K562 (cell line): ENCODE measurements at regions not wholly inside any gene's neighbourhood (a gene's known extent, or its start where the extent isn't known, plus 50 kb on each side); places are given as distances from the start of the nearest gene placed in this dataset.

ENCODE experiments used
- ATAC-seq: fragments of 200-7000 bp; cut with Tn5 transposase; 3 replicates; pipeline ENCODE4 v1.9.1; 2020; ENCODE audit warnings: moderate library complexity
- BruUV-seq: library from RNA; stranded (reverse); fragments of 400-500 nt; replicated peaks from 2 replicates; lab custom pipeline; 2021; lab: Mats Ljungman, UMichigan
- CTCF ChIA-PET: fragments of 300-600 bp; formaldehyde crosslinking; extraction: SDS; loops from one replicate; lab custom pipeline; 2021; ENCODE audit warnings: low intra/inter-chr PET ratio; lab: Yijun Ruan, JAX
- POLR2A ChIA-PET: fragments of 300-600, 350-650 bp; sonication (Branson Sonifier 250); formaldehyde crosslinking; extraction: SDS; loops from one replicate; lab custom pipeline; 2021; ENCODE audit warnings: antibody characterized with exemption, inconsistent platforms; lab: Yijun Ruan, JAX
- DNase-seq, 4 experiments: peaks; one replicate each; pipeline versions ENCODE4 v3.0.0 to v3.0.0-alpha.2; 2011 to 2018; ENCODE audit warnings: low spot score in 3 of 4, mixed read lengths in 3 of 4; ENCODE audit errors: extremely low read depth in 1 of 4
- FAIRE-seq: peaks from 2 replicates; lab custom pipeline; 2011; peaks lifted over from hg19 to GRCh38; lab: Jason Lieb, UNC
- H2AFZ ChIP-seq: 2 replicates; pipeline ENCODE4 v1.6.0; 2011; ENCODE audit warnings: low read depth, low read length, control low read depth, inconsistent platforms
- H3K27ac ChIP-seq: fragments of 200-600 bp; 3 replicates; pipeline ENCODE4 v1.8.0; 2011; ENCODE audit warnings: low read depth, mild to moderate bottlenecking, control low read depth, inconsistent platforms, low read length, moderate library complexity, mixed read lengths; ENCODE audit errors: extremely low read depth
- H3K27me3 ChIP-seq, 2 experiments: fragments of 300-600 bp in 1 of 2; 2 replicates in 1 of 2; 3 replicates in 1 of 2; pipeline versions ENCODE4 v1.6.0 to v1.8.0; 2011; ENCODE audit warnings: inconsistent platforms in 2 of 2, low read length in 2 of 2, mild to moderate bottlenecking in 1 of 2, mixed read lengths in 1 of 2, moderate library complexity in 1 of 2; ENCODE audit not compliant: control insufficient read depth in 2 of 2, insufficient read depth in 2 of 2
- H3K36me3 ChIP-seq: fragments of 300-600 bp; 3 replicates; pipeline ENCODE4 v1.8.0; 2011; ENCODE audit warnings: mild to moderate bottlenecking, low read length, inconsistent platforms; ENCODE audit not compliant: control insufficient read depth, insufficient read depth
- H3K4me1 ChIP-seq, 2 experiments: fragments of 200-600 bp in 1 of 2; replicated peaks in 1 of 2; 2 replicates in 1 of 2; 3 replicates in 1 of 2; pipeline versions ENCODE4 v1.5.1 to v1.8.0; 2011; ENCODE audit warnings: inconsistent platforms in 2 of 2, low read length in 2 of 2, mild to moderate bottlenecking in 1 of 2, mixed read lengths in 1 of 2, moderate library complexity in 1 of 2; ENCODE audit not compliant: control insufficient read depth in 2 of 2, insufficient read depth in 2 of 2
- H3K4me2 ChIP-seq: 2 replicates; pipeline ENCODE4 v1.6.1; 2011; ENCODE audit warnings: low read length, control low read depth, inconsistent platforms, mixed read lengths; ENCODE audit not compliant: insufficient read depth
- H3K4me3 ChIP-seq: fragments of 200-600 bp; sonication (generic), shearing (Covaris generic); 2 replicates; pipeline ENCODE4 v1.5.1; 2016; ENCODE audit warnings: control low read depth, inconsistent platforms
- H3K79me2 ChIP-seq: fragments of 200-600 bp; 3 replicates; pipeline ENCODE4 v1.8.0; 2011; ENCODE audit warnings: low read length, inconsistent platforms; ENCODE audit not compliant: control insufficient read depth, insufficient read depth
- H3K9ac ChIP-seq, 2 experiments: 2 replicates each; pipeline versions ENCODE4 v1.6.0 to v1.6.1; 2011; ENCODE audit warnings: low read depth in 2 of 2, low read length in 2 of 2, control low read depth in 1 of 2, inconsistent platforms in 1 of 2, mild to moderate bottlenecking in 1 of 2, mixed read lengths in 1 of 2; ENCODE audit not compliant: insufficient read depth in 1 of 2
- H3K9me1 ChIP-seq: one replicate; pipeline ENCODE4 v1.6.0; 2011; ENCODE audit warnings: inconsistent platforms, mild to moderate bottlenecking, low read length, moderate library complexity; ENCODE audit not compliant: control insufficient read depth, insufficient read depth
- H3K9me3 ChIP-seq: replicated peaks from 2 replicates; pipeline ENCODE4 v1.5.1; 2011; ENCODE audit warnings: low read depth, low read length, inconsistent platforms; ENCODE audit not compliant: control insufficient read depth, insufficient read depth
- H4K20me1 ChIP-seq: replicated peaks from 2 replicates; pipeline ENCODE4 v1.6.1; 2011; ENCODE audit warnings: low read length, inconsistent platforms, mixed read lengths; ENCODE audit not compliant: control insufficient read depth, insufficient read depth
- CTBP1 ChIP-seq: fragments of 450-650 bp; IDR thresholded peaks from 2 replicates; pipeline ENCODE4 v1.6.1; 2016; ENCODE audit warnings: borderline replicate concordance
- JUND ChIP-seq, 2 experiments: IDR thresholded peaks; 2 replicates in 1 of 2; 3 replicates in 1 of 2; pipeline ENCODE4 v1.6.1; 2011; ENCODE audit warnings: borderline replicate concordance in 2 of 2, low read depth in 2 of 2, low read length in 2 of 2, improper control_type of control experiment in 1 of 2, missing biosample characterization in 1 of 2, missing genetic modification characterization in 1 of 2, missing genetic modification reagents in 1 of 2
- NR2C1 ChIP-seq, 2 experiments: fragments of 450-650 bp; IDR thresholded peaks; 2 replicates each; pipeline ENCODE4 v1.6.1; 2017; ENCODE audit warnings: mild to moderate bottlenecking in 2 of 2, antibody characterized with exemption in 1 of 2, inconsistent platforms in 1 of 2, missing compliant biosample characterization in 1 of 2, missing genetic modification characterization in 1 of 2
- RBM14 ChIP-seq: fragments of 200-400 bp; formaldehyde crosslinking; IDR thresholded peaks from 2 replicates; pipeline ENCODE4 v1.6.1; 2018; ENCODE audit warnings: low read depth, mild to moderate bottlenecking, low read length, moderate library complexity, borderline replicate concordance; ENCODE audit not compliant: insufficient read depth
- TCF3 ChIP-seq: sonication (generic); formaldehyde crosslinking; IDR thresholded peaks from 2 replicates; pipeline ENCODE4 v1.4.0; 2020; ENCODE audit warnings: mild to moderate bottlenecking, missing genetic modification reagents
- ZNF121 ChIP-seq: sonication (generic); formaldehyde crosslinking; conservative IDR thresholded peaks from 2 replicates; pipeline ENCODE4 v1.8.0; 2022; ENCODE audit warnings: missing genetic modification reagents
- ZNF695 ChIP-seq: fragments of 450-650 bp; formaldehyde crosslinking; IDR thresholded peaks from 2 replicates; pipeline ENCODE4 v1.4.0; 2020; ENCODE audit warnings: mild to moderate bottlenecking, moderate library complexity
- WGBS: fragments of 100-300 bp; shearing (Covaris generic); methylation state at CpG from one replicate; pipeline ENCODE4 v1.1.6; 2016; ENCODE audit warnings: low coverage, mixed read lengths; ENCODE audit not compliant: insufficient coverage; ENCODE audit errors: missing lambda C conversion rate; 5-methylcytosine and 5-hydroxymethylcytosine counted together
- in situ Hi-C: fragments of 300-500 bp; cut with MboI; formaldehyde crosslinking; loops from 4 replicates; pipeline ENCODE4 v1.15.0; 2018; ENCODE audit warnings: inconsistent platforms, mixed read lengths
- intact Hi-C: fragments of 100-400 bp; cut with micrococcal nuclease; formaldehyde crosslinking; loops from 2 replicates; pipeline ENCODE4 v1.14.2; 2022
- TF ChIP-seq, protein P1 (sequence below): fragments of 450-650 bp; conservative IDR thresholded peaks from 2 replicates; pipeline ENCODE4 v1.6.1; 2016; ENCODE audit warnings: missing genetic modification characterization, low read depth, mild to moderate bottlenecking, missing compliant biosample characterization, moderate library complexity
- TF ChIP-seq, protein P2 (sequence below), 2 experiments: fragments of 450-650 bp in 1 of 2; sonication (generic) in 1 of 2; formaldehyde crosslinking; conservative IDR thresholded peaks; 2 replicates each; pipeline versions ENCODE4 v1.4.0 to v1.8.1; 2020 to 2022; ENCODE audit warnings: mild to moderate bottlenecking in 1 of 2, missing genetic modification reagents in 1 of 2
- TF ChIP-seq, protein P3 (sequence below): sonication (generic); formaldehyde crosslinking; IDR thresholded peaks from 2 replicates; pipeline ENCODE4 v1.8.0; 2022; ENCODE audit warnings: mild to moderate bottlenecking, missing genetic modification reagents
- TF ChIP-seq, protein P4 (sequence below): sonication (generic); formaldehyde crosslinking; IDR thresholded peaks from 2 replicates; pipeline ENCODE4 v1.8.1; 2023; ENCODE audit warnings: mild to moderate bottlenecking, missing genetic modification reagents

DNA sequence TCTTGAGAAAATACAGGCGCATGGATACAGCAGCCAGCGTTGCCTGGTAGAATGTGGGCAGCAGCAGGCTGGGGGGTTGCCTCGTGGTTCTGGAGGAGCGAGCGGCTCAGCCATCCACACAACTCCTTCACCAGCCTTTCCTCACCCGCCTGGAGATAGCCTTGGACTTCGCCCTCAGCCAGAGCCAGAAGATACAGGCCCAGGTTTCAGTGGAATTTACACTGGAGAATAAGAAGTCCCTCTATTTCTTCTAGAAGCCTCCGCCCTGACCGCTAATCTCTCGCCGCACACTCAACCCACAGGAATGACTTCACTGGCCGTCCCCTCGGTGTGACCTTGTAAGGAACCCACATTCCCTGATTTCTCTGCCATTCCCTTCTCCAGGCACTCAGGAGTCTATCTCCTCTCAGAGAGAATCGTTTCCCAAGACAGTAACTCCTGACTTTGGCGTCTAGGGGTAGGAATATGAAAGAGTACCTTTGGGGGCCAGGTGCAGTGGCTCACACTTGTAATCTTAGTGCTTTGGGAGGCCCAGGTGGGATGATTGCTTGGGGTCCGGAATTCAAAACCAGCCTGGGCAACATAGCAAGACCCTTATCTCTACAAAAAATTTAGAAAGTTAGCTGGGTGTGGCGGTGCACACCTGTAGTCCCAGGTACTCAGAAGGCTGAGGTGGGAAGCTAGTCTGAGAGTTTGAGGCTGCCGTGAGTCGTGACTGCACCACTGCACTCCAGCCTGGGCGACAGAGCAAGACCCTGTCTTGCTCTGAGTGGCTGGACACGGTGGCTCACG is 52.0 kb upstream of the ECHDC3 start:
- Histone ChIP-seq H3K4me2 (0 out of 2 replicates have a peak overlapping the region, but pooled peaks have one; percentile 6), H3K79me2 (no peaks in the 10 kb centered on the region), H3K4me1 (peaks cover 29 to 38% of the 10 kb centered on the region in 2 experiments), H3K27ac (no peak overlapping the region), H3K9me3 (no peaks in the 10 kb centered on the region), H3K4me3 (no peak overlapping the region), H3K9me1 (no peaks in the 10 kb centered on the region), H3K27me3 (no peaks in the 10 kb centered on the region), H3K36me3 (no peaks in the 10 kb centered on the region)
- no TSS peak for BruUV-seq
- WGBS: 63% methylated on average over 22 of the region's 22 CpGs
- in situ Hi-C loops: no loop called here
- no peak for FAIRE-seq
- POLR2A ChIA-PET: no interaction called here
- TF ChIP-seq TCF3: peak; percentile 11; the same call in 1 of the 2 replicates
- TF ChIP-seq, protein P1, sequence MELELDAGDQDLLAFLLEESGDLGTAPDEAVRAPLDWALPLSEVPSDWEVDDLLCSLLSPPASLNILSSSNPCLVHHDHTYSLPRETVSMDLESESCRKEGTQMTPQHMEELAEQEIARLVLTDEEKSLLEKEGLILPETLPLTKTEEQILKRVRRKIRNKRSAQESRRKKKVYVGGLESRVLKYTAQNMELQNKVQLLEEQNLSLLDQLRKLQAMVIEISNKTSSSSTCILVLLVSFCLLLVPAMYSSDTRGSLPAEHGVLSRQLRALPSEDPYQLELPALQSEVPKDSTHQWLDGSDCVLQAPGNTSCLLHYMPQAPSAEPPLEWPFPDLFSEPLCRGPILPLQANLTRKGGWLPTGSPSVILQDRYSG (tag): no peak
- TF ChIP-seq ZNF121: peak; percentile 63; the same call in 1 of the 2 replicates
- TF ChIP-seq ZNF695 (CRISPR knock-in tag): no peak
- TF ChIP-seq, protein P2, sequence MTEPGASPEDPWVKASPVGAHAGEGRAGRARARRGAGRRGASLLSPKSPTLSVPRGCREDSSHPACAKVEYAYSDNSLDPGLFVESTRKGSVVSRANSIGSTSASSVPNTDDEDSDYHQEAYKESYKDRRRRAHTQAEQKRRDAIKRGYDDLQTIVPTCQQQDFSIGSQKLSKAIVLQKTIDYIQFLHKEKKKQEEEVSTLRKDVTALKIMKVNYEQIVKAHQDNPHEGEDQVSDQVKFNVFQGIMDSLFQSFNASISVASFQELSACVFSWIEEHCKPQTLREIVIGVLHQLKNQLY (CRISPR knock-in tag; conservative IDR thresholded peaks at IDR 0.05): no peak
- TF ChIP-seq, protein P3, sequence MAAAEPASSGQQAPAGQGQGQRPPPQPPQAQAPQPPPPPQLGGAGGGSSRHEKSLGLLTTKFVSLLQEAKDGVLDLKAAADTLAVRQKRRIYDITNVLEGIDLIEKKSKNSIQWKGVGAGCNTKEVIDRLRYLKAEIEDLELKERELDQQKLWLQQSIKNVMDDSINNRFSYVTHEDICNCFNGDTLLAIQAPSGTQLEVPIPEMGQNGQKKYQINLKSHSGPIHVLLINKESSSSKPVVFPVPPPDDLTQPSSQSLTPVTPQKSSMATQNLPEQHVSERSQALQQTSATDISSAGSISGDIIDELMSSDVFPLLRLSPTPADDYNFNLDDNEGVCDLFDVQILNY: no peak
- TF ChIP-seq NR2C1 (IDR thresholded peaks at IDR 0.05): no peak
- no peak for TF ChIP-seq NR2C1 (tag; IDR thresholded peaks at IDR 0.05)
- 0 out of 2 replicates have a peak, but pooled peaks have one; percentile 20 for TF ChIP-seq JUND (IDR thresholded peaks at IDR 0.05; ENCODE audit: borderline replicate concordance, low read depth, low read length)
- no peak for TF ChIP-seq JUND (tag; IDR thresholded peaks at IDR 0.05; ENCODE audit: borderline replicate concordance, low read depth, low read length)
- TF ChIP-seq, protein P4, sequence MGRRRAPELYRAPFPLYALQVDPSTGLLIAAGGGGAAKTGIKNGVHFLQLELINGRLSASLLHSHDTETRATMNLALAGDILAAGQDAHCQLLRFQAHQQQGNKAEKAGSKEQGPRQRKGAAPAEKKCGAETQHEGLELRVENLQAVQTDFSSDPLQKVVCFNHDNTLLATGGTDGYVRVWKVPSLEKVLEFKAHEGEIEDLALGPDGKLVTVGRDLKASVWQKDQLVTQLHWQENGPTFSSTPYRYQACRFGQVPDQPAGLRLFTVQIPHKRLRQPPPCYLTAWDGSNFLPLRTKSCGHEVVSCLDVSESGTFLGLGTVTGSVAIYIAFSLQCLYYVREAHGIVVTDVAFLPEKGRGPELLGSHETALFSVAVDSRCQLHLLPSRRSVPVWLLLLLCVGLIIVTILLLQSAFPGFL (CRISPR knock-in tag): no peak
- TF ChIP-seq CTBP1: no peak
- no peak for TF ChIP-seq RBM14
- TF ChIP-seq, all 486 proteins: peak for 3
- CTCF ChIA-PET: no interaction called here
- Histone ChIP-seq H4K20me1 (no peaks in the 10 kb centered on the region), H3K9ac (0 out of 4 replicates have a peak overlapping the region, but pooled peaks of 1 of the 2 experiments have one; percentile 8), H2AFZ (0 out of 2 replicates have a peak overlapping the region, but pooled peaks have one; percentile 3)
- DNase-seq (no peak), ATAC-seq (no peak)
- intact Hi-C loops: no loop called here
